ENCODE measurements at regions not wholly inside any gene's neighbourhood (a gene's known extent, or its start where the extent isn't known, plus 50 kb on each side); places are given as distances from the start of the nearest gene placed in this dataset.

DNA sequence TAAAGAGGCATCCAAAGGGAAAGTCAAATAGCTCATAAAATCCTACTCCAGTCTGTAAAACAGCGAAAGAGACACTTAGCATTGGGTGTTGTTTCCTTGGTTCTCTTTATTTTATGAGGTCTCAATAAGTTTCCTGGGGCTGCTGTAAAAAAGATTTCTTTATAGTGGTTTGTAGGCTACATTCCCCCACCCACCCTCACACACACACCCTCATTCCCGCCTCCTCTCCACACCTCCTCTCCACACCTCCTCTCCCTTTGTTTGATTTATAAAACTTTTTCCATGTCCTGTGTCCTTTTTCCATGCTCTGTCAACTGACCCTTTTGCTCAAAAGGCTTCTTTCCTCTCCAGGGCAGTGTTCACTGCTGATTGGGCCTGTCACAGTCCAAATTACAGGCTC is 178.9 kb upstream of the SOX9 start:
- no peak for DNase-seq (ENCODE audit: low read depth, low spot score)

- DNase-seq (ENCODE audit: low read depth, low spot score) = no peak
Observed at GRCh38 chr17:71942626-71943025, 178.2 kb upstream of the SOX9 start.

DNA sequence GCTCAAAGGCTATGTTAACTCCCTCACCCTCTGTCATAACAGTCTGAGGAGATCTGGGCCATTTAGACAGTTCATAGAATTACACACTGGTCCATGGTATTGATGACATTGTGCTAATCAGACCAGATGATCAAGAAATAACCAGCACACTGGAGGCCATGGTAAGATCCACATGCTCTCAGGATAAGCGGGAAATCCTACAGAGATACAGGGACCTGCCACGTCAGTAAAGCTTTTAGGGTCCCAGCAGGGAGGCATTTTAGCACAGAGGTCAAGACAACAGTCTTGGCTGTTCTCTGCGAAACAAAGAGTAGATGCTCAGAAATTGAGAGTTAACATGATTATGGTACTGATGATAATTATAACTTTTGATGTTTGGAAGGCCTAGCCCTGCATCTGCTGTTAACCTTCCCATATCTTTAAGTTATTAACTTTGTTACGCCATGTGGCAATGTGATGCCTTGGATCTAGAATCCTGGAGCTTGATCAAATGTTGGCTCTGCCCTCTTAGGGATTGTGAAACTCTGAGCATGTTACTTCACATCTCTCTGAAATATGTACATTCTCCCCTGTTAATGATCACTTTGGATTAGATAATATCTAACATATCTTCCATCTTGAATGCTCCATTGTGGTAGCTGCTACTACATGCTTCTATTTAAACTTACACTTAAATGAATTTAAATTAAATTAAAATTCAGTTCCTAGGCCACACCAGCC is 172.0 kb upstream of the SOX9 start:
- no peak for DNase-seq (ENCODE audit: low read depth, low spot score)

GRCh38 chr17:71959154-71959553 is 161.7 kb upstream of the SOX9 start:
- DNase-seq (ENCODE audit: low read depth, low spot score) = no peak

DNA sequence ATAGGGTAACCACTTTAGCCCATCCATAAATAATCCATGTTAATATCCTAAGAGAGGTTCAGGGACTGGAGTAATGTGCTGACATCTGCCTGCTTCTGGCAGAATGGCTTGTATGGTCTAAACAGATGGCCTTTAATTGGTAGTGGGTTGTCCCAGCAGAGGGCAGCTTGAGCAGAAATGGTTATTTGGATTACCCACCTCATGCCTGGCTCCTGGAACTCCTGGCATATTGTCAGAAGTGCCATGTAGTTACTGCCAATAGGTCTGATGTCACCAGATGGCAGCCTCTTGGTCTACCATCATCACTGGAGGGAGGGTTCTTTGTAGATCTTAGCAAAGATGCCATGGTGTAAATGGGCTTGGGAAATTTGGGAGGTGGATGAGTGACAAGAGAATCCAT is 157.5 kb upstream of the SOX9 start:
- DNase-seq (ENCODE audit: low read depth, low spot score) = no peak

GRCh38 chr17:71963791-71964190 is 157.0 kb upstream of the SOX9 start:
- no peak for DNase-seq (ENCODE audit: low read depth, low spot score)

DNA sequence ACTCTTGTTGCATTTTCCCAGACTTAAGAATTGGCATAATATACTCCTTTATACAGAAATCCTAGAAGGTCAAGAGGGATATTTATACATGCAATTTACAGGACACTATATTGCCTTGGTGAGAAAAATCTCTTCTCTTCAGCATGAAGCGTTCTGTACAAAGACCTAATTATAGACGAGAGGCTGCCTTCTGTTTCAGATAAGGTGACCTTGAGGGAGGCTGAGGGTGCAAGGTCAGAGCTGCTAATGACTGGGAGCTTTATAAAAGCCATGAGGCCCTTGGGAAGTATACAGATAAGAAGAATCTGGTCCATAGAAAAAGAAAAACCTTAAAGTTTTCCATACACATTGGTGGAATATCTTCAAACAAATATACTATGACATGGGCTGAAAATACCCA is 156.3 kb upstream of the SOX9 start:
- no peak for DNase-seq (ENCODE audit: low read depth, low spot score)

GRCh38 chr17:71966055-71966454 is 154.8 kb upstream of the SOX9 start:
- DNase-seq (ENCODE audit: low read depth, low spot score) = peak; percentile 11

DNA sequence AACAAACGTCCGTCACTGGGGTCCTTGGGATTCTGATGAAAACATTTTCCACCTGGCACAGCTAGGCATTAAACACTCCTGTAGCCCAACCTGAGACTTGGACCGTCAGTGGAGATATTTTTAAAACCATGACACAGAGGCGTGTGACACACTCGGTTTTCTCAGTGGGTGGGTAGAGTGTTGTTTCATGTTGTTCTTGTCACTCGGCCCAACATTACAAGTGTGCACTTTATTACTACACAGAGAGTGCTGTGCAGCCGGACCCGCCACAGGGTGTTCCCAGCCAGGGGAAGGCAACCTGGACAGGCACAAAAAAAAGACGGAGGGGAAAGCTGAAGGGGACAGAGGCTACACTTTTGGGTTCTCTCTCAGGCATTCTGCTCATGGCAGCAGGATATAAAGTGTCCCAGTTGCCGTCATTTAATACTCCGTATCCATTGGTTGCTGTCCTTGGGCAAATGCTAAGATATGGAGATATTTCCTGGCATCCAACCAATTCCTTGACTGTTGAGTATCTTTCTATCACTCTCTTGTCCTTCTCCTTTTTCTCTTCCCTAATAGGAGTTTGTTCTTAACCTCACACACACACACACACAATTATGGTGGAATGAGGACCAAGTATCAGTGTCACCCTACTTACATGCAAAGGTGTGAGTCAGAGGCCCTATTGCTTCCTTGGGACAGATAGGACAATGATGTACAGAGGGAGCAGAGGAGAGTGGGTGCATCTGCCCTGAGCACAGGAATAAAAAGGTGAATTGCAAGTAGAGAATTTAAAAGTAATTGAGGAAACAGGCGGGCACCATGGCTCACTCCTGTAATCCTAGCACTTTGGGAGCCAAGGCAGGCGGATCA is 154.1 kb upstream of the SOX9 start:
- DNase-seq (ENCODE audit: low read depth, low spot score) = peak; percentile 42

- no peak for DNase-seq (ENCODE audit: low read depth, low spot score)
Observed at GRCh38 chr17:71969500-71969899, 151.3 kb upstream of the SOX9 start.

GRCh38 chr17:71970312-71970711 is 150.5 kb upstream of the SOX9 start:
- DNase-seq (ENCODE audit: low read depth, low spot score) = peak; percentile 14

- no peak for DNase-seq (ENCODE audit: low read depth, low spot score)
Observed at GRCh38 chr17:71974051-71974450, 146.8 kb upstream of the SOX9 start.

- DNase-seq (ENCODE audit: low read depth, low spot score) = peak; percentile 58
Observed at GRCh38 chr17:71975331-71975801, 145.5 kb upstream of the SOX9 start.

DNA sequence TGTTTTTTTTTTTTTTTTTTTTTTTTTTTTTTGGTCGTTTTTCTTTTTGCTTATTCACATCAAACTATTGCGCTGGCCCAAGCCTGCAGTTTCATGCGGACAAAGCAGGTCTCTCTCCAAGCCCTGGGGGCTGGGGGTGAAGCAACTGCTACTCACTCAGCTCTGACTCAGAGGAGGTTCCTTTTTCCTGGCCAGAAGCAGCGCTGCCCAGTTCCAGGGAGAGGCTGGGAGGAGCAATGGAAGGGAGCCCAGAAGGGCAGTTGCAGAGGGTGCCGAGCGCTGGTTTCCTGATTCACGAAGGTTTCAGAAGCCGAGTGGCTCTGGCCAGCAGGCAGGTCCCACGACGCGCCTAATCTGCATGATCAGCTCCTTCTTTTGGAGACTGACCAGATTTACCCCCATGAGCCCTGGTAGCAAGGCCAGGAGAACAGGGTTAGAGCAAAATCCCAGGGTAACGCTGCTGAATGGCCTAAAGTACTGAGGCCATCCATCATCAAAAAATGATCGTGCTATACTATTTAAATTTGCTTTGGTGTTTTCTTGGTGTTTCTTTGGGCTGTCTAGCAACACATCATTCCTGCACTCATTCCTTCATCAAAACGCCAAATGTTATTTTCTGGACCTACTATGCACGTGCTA is 144.7 kb upstream of the SOX9 start:
- peak; percentile 97 for DNase-seq (ENCODE audit: low read depth, low spot score)

DNA sequence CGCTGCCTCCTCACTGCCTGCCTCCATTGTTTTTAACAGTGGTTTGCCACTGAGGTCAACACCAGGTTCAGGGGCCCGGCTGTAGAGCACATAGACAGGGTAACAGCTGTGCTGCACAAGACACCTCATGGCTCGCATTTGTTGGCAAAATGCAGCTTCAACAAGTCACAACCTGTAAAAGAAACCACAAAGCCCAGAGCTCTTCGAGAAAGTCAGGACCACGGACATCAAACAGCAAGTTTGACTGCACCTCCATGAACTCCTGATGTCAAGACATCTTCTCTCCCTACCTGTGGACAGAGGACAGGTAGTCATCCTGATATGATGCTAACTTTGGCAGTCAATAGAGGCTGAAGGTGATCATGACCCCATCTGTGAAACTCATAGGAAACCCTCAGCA is 142.4 kb upstream of the SOX9 start:
- no peak for DNase-seq (ENCODE audit: low read depth, low spot score)

DNA sequence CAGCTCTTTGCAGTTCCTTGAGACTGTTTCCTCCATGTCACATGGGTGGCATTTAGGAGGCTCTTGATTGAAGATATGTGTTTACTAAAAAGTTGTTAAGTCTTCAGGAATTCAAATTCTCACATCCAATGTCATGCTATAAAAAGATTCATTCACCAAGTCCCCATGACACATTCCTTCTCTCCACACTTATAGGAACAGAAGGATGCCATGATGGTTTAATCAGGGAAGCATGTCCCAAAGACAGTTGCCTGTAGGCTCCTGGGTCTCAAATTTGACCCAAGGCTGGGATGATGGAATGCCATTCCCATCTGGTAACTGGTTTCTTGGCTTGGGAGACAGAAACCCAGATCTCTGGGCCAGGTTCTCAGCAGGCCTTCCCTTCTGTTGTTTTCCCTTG is 140.6 kb upstream of the SOX9 start:
- DNase-seq (ENCODE audit: low read depth, low spot score) = no peak

GRCh38 chr17:71983828-71984227 is 137.0 kb upstream of the SOX9 start:
- no peak for DNase-seq (ENCODE audit: low read depth, low spot score)

GRCh38 chr17:71985111-71986039 is 135.4 kb upstream of the SOX9 start:
- no peak for DNase-seq (ENCODE audit: low read depth, low spot score)

DNA sequence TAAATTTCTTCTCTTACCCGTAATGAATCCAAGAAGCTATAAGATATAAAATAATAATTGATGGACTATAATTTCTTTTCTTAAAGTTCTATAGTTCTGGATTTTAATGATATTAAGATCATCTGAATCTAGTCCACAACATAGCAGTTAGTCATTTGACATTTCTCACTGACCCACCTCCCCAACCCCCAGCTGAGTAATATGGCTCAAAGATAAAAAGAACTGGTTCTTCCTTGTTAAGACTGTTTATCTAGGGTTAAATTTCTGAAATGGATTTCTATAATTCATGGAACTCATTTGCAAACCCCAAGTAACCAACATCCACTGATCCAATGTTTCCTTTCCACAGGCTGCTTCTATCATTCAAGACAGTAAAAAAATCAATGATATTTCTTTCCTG is 133.9 kb upstream of the SOX9 start:
- DNase-seq (ENCODE audit: low read depth, low spot score) = no peak

GRCh38 chr17:71987634-71988033 is 133.2 kb upstream of the SOX9 start:
- peak; percentile 38 for DNase-seq (ENCODE audit: low read depth, low spot score)

DNA sequence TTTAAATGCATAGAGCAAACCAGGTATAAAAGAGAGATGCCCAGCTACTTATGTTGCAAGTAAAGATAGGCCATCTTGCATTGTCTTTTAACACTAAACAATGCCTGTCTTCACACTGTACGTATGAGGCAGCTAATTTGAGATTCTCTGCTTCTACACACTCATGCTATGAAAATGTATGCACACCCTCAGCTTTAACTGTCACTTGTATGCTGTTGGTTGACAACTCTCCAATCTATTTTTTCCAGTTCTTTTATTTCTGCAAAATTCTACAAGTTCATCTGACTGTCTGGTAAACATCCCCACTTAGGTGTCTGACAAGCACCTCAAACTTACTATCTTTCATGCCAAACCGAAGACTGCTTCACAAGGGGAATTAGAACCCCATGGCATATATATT is 131.7 kb upstream of the SOX9 start:
- DNase-seq (ENCODE audit: low read depth, low spot score) = no peak
